HG03571 (cell line): ENCODE measurements at regions not wholly inside any gene's neighbourhood (a gene's known extent, or its start where the extent isn't known, plus 50 kb on each side); places are given as distances from the start of the nearest gene placed in this dataset.

Source experiments
- ATAC-seq: cut with Tn5 transposase; IDR thresholded peaks from one replicate; pipeline ENCODE4 v1.9.1; 2021; ENCODE audit not compliant: unreplicated experiment

DNA sequence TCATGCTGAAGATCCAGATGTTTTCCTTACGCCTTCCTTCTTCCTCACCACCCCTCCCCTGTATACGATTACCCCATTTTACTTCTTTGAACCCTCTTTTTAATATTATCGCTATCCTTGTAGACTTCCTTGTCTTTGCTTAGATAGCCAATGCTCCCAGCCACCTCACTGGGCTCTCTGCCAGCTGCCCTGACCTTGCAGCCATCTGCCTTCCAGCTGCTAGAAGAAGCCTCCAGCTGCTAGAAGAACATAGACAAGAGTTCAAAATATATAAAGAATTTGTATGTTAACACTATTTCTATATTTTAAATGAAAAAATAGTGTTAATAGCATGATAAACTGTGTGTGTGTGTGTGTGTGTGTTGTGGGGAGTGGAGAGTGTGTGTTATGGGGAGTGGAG lies 374.7 kb downstream of the ANKRD50 start:
- no peak for ATAC-seq

DNA sequence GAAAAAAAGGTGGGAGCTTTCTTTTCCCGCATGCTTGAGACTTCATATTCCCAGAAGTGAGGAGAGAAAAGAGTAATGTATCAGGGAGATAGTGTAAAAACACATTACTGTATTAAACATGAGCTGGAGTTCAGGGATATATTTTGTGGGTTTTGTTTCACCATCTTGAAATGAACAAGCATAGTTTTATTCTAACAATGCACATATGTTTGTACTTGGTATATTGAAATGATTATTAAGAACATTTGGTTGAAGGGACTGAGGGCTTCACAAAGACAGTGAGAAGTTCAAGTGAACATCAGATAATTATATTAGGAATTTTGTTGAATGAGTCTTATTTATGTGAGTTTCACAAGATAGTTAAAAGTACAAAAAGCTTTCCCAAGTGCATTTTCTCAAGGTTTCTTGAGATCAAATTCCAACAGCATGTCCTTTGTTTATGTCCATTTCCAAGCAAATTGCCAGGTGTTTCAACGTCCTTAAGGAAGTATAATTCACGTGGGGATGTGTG lies 368.8 kb downstream of the ANKRD50 start:
- no peak for ATAC-seq

DNA sequence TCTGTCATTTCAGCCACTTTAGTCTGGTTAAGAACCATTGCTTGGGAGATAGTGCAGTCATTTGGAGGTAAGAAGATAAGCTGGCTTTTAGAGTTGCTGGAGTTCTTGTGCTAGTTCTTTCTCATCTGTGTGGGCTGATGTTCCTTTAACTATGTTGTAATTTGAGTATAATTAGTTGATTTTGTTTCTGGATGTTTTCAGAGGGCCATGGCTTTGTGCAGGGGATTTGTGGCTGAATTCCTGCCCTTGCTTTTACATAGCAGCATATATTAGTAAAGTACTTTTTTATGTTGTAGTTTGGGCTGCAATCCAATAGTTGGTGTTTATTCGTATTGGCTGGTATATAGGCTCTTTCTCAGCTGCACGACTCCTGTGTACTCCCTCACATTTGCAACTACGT lies 339.6 kb downstream of the ANKRD50 start:
- ATAC-seq = no peak

DNA sequence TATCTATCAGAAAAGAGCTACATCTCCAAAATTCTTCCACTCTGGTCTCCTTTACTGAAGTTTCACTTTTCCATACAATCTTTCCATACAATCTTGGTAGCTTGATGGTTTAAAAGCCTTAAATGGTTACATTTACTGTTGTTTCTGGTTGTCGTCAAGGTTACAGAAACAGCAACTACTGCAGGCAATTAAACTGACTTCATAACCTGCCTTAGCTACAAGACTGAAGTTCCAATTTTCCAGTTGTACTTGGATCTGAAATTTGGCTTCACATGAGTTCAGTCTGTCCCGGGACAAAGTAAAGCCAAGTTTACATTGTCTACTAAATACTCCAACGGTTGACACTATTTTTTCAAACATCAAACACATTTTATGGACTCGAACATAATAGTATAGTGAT lies 326.4 kb downstream of the ANKRD50 start:
- ATAC-seq = no peak

DNA sequence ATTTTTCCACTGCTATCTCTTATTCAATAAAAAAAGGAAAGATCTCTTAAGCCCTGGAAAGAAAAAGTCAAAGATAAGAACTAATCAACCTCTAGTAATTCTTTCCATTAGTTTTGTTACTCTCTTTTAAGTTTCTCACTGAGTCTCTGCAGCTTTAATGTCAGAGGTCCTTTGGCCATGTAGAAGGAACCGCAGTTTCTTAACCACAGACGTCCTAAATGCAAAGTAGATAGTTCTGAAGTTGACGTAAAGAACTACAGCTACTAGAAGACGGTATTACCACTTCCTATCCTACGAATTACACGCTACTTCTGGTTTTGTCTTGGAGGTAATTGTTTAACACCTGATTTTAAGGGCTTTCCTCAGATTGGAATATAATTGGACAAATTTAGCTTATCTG lies 325.9 kb downstream of the ANKRD50 start:
- ATAC-seq = no peak

DNA sequence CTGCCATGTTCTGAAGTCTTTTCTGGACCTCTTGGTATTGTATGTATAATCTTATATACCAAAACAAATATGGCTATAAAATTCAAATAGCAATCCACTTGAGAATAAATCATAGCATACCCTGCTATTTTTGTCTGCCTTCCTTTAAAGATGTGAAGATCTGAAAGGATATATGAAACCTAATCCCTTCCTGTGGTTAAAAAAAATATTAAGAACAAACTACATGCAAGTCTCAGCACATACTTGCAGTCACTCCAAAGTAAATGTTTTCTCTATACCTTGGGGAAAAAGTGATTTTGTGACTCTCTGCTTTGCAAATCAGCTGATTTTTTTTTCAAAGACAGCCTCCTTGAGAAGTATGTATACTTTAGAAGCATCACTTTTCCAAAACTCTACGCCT lies 322.9 kb downstream of the ANKRD50 start:
- ATAC-seq = no peak

DNA sequence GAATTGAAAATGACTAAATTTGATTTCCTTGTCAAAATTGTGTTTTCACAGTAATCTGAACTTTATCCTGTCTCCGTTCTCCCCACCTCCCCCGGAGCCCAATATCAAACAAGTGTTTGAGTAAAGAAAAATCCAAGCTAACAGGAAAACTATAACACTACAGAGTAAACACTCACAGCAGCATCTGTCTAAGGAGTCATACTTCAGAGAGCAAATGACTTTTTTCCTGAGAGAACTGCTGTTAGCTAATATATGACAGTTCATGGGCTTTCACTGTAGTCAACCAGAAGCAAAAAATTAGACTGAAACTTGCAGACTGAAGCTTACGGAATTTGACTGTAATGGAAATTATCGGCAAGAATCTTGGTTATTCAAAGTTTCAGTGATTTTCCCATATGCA lies 321.7 kb downstream of the ANKRD50 start:
- no peak for ATAC-seq

DNA sequence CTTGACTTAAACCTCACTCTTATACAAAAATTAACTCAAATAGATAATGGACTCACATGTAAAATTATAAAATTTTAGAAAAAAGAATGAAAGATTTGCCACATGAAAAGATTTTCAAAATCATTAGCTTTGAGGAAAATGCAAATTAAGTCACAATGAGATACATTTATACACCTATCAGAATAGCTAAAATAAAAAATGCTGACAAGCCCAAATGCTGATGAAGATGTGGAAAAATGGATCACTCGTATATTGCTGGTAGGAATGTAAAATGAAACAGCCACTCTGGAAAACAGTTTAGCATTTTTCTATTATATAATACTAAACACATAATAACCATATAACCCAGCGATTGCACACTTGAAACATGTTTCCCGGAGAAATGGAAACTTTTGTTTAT lies 316.2 kb downstream of the ANKRD50 start:
- ATAC-seq = no peak

DNA sequence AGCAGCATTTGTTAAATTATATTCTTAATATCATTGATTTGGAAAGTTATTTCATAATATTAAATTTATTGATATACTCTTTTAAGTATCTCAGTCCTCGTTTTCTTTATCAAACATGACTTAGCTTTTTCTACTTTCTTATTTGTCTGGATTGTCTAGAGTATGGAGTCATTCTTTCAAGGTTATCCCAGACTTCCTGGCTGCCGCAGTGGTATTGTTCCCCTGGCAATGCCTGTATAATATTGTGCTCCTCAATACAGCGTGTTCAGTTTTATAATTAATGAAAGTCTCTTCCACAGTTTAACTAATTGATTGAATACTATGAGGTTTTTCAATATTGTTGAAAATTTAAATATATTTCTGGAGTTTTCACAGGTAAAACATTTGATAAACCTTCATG lies 310.9 kb downstream of the ANKRD50 start:
- no peak for ATAC-seq

DNA sequence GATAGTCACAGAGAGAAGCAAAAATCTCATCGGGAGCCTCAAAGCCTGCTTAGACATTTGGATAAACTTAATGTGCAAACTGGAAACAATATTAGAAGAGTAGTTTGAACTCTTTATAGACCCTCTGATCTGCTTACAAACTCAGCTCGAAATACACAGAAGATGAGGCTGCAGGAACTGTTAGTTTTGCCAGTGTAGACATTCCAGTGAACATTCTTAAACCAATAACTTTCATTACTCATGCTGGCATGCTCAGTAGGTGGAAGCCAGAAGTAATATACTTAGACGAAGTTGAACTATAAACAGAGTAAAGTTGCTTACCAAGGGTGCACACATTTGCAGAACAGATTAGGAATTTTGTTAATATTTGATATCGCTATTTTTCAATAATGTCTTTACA lies 303.5 kb downstream of the ANKRD50 start:
- no peak for ATAC-seq

DNA sequence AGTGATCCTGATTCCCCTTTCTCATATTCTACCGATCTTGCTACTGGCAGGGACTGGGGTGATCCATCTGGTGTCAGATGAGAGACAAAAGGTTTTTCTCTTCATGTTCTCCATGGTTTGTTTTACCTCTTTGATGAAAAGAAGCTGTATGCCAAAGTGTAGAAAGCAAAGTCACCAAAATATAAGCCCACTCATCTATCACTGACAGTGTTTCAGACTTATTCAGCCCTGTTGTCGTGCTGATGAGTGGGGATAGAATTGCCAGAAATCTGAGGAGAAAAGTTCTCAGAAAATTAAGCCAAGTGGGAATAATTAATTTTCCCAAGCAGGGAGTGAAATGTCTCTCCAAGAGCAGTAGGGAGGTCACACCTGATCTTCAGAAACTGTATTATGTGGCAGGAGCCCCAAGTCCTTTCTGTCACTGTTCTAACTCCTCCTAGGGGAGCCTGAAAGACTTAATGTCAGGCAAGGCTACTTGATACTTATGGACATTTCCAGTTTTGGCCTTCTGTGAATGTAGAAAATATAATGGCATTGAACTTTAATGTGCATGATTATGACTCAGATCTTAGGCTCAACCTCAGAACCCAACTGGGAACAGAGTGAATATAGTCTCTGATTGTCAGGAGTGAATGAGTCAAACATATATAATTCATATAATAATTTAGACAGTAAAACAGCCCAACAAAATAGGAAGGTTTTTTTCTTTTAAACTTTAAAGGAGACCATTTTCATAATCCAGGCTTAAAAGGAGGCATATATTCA lies 298.1 kb downstream of the ANKRD50 start:
- no peak for ATAC-seq

DNA sequence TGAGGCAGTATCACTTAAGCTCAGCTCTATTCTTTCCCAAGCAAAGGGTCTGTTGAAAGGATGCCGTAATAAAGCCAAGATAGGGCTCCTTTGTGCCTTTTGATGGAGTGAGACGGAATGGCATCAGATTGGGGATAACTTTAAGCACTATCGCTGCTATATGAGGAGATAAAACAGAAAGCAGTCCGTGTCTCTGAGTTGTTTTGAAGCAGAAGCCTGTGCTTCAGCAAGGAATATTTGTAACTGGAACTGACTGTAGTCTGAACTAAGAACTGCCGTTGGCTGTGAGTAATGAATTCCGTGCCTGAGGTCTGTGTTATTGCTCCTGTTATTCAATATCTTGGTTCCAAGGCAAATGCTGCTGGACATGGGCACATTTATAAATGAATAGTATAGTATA lies 297.4 kb downstream of the ANKRD50 start:
- ATAC-seq = no peak

DNA sequence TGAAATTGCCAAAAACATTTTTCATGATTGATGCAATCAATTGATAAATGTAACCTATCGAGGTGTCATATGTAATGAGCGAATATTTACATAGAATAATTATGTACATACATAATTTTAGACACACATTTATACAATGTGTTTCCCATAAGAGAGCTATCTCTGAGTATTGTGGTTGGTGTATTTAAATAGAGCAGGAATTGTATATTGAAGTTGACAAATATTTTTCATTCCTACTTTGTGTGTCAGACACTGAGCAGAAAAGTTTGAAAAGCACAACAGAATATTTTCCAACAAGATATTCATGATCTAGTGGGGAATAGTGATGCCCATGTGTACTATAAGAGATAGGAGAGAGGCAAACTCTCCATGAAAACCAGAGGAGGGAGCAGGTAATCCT lies 295.2 kb downstream of the ANKRD50 start:
- no peak for ATAC-seq

DNA sequence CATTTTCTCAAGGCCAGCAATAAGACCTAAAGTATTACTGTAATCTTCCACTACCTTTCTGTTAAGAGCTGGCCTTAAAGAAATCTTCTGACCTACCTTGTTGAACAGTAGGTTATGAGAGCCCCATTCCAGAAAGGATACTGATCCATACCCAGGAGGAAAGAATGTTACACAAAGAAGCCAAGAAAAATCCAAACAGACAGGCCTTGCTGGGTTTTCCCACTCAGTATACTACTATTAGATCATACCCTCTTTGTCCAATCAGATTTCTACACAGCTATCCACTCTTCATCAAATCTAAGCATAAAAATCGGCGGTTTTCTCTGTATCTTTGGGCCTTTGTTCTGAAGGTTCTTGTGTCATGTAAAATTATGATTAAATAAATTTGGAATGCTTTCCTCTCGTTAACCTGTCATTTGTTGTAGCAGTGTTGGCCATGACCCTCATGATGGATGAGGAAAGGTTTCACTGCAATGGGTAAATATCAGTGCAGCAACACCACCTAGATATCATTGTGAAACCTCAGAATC lies 292.3 kb downstream of the ANKRD50 start:
- ATAC-seq = no peak

DNA sequence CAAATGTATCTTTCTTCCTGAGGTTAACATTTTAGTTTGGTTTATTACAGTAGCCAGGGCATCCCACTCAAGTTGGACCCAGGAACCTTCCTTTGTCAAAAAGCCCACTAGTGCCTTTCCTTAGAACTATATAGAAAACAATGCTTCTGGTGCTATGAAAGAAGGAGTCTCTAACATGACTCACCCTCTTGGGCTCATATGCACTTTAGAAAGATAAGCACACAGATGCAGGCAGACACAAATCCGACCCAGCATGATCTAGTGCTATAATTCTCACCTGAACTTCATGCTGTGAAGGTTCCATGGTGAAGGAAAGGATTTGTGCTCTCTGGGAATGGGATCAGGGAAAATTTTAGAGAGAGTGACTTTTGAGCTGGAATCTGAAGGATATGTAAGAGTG lies 289.4 kb downstream of the ANKRD50 start:
- ATAC-seq = no peak

DNA sequence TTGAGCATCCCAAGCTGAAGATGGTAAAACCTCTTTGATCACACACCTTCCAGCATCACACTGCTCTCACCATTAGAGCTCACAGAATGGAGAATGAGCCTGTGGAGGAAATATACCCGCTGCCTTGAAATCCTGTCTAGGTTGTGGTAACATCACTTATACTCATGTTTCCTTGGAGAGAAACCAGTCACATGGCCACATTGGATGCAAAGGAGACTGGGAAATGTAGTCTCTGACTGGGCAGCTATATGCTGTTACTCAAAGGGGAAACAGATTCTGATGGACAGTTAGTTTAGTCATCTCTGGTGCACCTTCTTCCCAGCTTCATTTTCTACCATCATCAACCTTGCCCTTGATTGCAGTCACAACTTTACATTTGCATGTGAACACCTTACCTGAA lies 286.3 kb downstream of the ANKRD50 start:
- no peak for ATAC-seq

DNA sequence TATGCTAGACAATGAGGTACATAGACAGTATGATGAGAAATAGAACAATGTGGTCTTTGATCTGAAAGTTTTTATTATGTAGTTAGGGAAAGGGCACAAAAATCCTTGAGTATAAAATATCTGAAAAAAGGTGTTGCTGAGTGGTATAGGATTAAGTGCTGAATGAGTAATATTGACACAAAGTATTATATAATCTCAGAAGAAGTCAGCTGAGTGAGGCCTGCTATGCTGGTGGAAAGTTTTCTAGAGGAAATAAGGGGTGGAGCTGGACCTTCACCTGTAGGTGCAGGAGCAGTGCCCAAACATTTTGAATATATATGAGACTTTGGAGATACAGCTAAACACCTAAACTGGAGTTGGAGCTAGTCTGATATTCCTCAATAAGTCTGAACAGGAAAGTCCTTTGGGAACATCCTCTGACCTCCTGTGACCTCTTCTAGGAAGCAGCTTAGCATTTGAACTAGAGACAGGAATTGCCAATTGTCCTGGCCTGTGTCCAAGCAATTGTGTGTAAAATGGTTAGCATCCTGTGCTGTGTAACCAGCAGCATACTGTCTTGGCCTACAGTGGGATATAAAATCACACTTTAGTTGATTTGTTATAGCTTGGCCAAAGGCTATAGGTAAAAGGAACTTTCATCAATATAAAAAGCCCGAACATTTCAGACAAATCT lies 285.3 kb downstream of the ANKRD50 start:
- no peak for ATAC-seq

DNA sequence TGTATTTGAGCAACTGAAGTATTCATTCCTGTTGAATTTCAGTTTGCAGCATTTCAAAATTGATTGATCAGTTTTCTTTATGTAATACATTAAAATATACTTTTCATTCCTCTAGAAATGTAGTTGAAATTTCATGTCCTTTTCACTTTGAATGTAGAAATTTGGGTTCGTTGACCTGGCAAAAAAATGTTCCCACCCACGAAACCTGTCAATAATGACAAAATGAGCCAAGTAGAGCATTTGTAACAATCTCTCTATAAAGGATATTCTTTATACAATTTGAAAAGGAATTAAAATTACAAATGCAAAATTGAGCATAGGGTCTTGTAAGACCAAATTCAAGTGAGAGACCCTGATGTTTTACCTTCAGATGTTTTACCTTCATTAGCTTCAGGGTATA lies 283.9 kb downstream of the ANKRD50 start:
- no peak for ATAC-seq

DNA sequence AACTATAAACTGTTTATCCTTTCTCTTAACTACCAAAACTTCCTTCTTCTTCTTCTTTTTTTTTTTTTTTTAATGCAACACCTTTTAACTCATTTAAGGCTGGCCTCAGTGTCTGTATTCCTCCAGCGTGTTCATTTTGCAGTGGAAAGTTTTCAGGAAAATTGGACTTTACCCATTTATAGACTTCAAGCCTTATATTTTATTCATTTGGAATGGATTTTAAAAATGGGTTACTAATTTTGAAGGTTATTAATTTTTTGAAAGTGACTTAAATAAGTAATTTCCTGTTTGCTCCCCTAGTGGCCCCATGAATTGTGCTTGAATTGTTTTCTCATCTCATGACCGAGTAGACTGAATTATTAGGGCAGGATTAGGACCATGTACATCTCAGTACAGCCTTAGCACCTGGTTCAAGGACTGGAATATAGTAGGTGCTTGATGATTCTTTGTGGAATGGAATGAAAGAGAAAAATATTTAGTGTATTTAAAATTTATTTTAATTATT lies 282.7 kb downstream of the ANKRD50 start:
- no peak for ATAC-seq

DNA sequence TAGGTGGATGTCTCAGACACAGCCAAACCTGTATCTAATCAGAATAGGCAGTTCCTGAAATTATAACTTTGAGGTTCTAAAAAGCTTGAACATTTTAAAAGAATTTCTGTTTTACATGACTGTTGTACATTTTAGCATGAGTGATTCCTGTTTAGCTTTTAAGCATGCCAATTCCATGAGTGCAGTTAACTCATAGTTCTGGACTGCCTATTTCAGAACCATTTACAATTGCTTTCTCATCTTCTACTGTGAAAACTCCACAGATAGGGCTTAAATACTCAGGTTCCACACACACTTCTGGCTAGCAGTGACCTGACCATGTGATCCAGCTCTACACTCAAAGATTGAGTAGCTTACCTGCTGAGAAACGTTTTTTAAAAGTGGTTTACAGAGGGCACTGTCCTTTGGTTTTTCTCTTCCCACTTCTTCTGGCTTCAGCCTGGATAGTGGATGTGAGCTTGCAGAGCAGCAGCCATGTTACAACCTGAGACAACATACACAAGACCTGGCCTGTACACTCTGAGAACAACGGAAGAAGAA lies 280.8 kb downstream of the ANKRD50 start:
- no peak for ATAC-seq

DNA sequence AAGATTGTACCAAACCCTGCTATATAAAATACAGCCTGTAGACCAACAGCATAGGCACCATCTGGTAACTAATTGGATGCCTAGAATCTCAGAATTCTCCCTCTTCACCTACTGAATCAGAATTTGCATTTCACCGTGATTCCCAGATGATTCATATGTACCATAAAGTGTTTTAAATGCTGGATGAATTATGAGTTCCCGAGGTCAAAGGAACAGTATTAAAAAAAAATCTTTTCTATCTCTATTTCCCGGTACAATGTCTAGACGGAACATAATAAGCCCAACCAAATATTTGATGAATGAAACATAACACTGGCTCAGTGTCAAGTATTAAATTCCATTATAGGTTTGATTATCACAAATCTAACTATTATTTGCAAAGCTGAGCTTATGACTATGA lies 280.0 kb downstream of the ANKRD50 start:
- ATAC-seq = no peak

DNA sequence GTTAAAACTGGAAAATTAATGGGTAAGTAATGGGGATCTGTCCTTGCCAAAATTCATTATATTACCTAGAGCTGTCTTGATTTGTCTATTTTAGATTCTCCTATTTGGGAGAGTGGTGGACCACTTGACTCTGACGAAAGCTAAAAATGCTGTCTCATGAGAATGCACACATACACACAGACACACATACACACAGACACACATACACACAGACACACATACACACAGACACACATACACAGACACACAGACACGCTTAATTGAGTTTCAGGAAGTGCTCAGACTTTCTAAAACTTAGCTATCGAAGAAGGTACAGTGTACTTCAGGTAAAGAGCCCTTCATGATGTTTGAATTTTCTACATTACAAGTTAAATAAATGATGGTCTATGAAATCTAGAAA lies 279.5 kb downstream of the ANKRD50 start:
- ATAC-seq = no peak
